ENCODE measurements at regions not wholly inside any gene's neighbourhood (a gene's known extent, or its start where the extent isn't known, plus 50 kb on each side); places are given as distances from the start of the nearest gene placed in this dataset.

DNA sequence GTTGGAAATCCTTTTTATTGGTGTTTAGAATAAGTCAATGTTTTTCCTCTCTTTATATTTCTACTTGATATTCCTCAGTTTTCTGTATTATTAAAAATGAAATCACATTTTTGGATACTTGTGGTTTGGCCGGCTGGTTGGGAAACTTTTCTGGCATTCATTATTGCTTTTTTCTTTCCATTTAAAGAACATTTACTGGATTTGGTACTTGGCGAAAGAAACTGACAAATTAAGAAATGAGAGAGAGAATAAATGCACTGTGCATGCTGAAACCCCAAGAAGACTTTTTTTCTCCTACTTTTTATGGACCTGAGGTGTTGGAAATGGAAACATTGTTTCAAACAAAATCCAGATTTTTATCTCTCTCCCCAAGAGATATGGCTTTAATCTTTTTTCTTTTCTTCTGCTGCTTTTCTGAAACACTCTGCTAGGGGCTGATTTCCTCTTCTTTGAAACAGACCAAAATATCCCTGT, 128.4 kb downstream of the SNX18 start:
- H3K4me3 ChIP-seq (ENCODE audit: low read length) = no peak overlapping the region
- no peak for TF ChIP-seq ZNF274 (IDR thresholded peaks at IDR 0.05; ENCODE audit: low read depth, low read length)

DNA sequence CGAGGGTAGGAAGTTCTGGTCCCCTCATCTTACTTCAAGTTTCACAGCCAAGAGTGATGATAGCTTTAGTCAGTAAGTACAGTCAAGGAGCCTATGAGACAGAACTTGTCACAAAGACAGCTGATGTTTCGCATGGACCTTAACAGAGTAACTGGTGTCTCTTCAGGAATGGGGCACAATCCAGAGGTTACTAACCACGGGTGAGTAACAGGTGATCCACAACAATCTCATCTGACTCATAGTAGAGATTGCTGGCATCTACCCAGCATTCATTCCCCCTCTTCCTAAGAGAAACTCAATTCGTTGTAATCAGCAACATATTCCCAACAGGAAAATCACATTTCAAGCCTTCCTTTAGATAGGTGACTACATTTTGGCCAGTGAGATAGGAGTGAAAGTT, 126.7 kb downstream of the SNX18 start:
- no peak overlapping the region for H3K4me3 ChIP-seq (ENCODE audit: low read length)
- TF ChIP-seq ZNF274 (IDR thresholded peaks at IDR 0.05; ENCODE audit: low read depth, low read length) = no peak

GRCh38 chr5:54643685-54644106, 126.1 kb downstream of the SNX18 start:
- H3K4me3 ChIP-seq (ENCODE audit: low read length) = no peak overlapping the region
- no peak for TF ChIP-seq ZNF274 (IDR thresholded peaks at IDR 0.05; ENCODE audit: low read depth, low read length)

DNA sequence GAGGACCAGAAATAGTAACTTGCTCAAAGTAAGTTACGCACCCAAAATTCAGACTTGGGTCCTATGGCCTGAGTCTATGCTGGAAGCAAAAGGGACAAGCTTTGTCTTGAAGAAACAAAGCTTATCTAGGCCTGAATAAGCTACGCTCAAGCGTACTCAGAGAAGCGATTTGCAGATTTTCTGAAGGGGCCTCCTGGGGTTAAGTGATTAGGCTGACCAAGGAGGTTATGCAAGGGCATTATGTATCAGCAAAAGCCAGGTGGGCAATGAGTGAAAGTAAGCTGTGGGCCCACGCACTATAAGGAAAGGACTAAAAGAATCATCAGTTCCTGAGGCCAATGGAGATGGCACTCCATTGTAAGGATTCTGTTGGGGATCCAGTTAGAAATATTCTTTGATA, 122.1 kb downstream of the SNX18 start:
- H3K4me3 ChIP-seq (ENCODE audit: low read length) = no peak overlapping the region
- TF ChIP-seq ZNF274 (IDR thresholded peaks at IDR 0.05; ENCODE audit: low read depth, low read length) = no peak

DNA sequence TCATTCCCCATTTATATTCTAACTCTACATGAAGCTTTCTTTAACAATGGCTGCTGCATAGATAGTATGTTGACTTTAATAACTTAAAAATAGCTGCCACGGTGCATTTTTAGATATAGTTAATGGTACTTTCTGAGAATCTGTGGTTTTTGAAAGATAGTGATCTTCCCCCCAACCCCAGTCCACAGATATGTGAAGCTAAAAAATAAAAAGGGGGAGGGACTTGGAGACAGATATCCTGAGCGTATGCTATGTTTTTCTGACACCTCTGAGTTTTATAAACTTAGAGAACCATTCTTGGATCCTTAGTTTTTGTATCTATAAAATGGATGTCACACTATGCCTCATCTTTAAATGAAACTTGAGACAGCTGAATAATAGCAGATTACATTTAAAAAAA, 120.5 kb downstream of the SNX18 start:
- TF ChIP-seq ZNF274 (IDR thresholded peaks at IDR 0.05; ENCODE audit: low read depth, low read length) = no peak
- no peak overlapping the region for H3K4me3 ChIP-seq (ENCODE audit: low read length)

DNA sequence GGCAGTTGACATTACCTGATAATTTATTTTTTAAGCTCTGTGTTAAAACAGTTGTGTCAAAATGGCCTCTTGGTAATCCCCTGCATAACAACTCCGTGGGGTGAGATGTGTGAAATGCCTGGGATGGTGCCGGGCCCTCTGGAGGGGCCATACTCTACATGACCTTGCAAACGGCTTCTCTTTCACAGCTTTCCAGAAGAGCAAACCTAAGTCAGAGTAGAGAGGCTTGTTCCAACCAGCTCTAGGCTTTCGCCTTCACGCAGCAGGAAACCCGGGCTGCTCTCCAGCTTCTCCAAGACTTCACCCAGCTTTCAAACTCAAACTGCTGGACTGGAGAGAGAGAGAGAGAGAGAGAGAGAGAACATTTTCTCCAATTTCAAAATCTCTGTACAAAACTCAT, 120.1 kb downstream of the SNX18 start:
- no peak overlapping the region for H3K4me3 ChIP-seq (ENCODE audit: low read length)
- no peak for TF ChIP-seq ZNF274 (IDR thresholded peaks at IDR 0.05; ENCODE audit: low read depth, low read length)

DNA sequence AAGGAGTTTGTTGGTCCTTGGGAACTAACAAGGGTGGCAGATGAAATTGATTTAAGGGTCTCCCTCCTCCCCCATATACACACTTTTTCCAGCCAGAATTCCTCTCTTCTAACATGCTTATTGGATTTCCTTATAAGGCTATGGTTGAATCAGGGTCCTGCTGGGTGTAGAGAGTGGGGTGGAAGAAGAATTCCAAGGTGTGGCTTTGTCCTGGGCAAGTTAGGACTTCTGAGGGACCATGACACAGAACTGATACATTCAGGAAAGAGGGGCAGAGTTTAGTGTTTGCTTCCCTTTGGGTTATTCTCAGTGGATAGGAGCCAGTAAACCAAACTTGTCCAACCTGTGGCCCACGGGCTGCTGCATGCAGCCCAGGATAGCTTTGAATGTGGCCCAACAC, 116.5 kb downstream of the SNX18 start:
- no peak overlapping the region for H3K4me3 ChIP-seq (ENCODE audit: low read length)
- TF ChIP-seq ZNF274 (IDR thresholded peaks at IDR 0.05; ENCODE audit: low read depth, low read length) = no peak

- no peak for TF ChIP-seq ZNF274 (IDR thresholded peaks at IDR 0.05; ENCODE audit: low read depth, low read length)
- no peak overlapping the region for H3K4me3 ChIP-seq (ENCODE audit: low read length)
These were observed 114.7 kb downstream of the SNX18 start for GRCh38 chr5:54632131-54632701.

DNA sequence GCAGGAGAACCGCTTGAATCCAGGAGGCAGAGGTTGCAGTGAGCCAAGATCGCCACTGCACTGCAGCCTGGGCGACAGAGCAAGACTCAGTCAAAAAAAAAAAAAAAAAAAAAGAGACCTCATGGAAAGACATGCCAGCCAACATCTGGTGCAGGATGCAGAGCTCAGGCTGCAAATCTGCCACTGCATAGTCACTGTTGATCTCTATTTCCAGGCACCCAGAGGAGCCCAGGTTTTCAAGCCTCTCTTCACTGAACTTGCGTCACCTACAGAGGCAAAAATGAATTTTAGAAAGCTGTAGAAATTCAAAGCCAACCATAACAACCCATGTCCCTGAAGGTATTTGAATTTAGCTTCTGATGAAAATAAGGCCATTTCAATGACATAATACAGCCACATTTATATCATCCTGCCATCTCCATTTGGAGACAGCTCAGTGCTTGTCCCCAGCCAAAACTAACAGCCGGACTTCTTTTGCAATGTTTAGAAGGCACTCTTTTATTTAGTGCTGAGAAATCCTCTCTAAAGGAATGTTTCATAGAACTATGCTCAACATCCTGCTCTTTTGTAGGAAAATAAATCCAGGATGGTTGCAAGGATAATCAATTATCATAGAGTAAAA, 113.3 kb downstream of the SNX18 start:
- no peak for TF ChIP-seq ZNF274 (IDR thresholded peaks at IDR 0.05; ENCODE audit: low read depth, low read length)
- H3K4me3 ChIP-seq (ENCODE audit: low read length) = no peak overlapping the region

- no peak overlapping the region for H3K4me3 ChIP-seq (ENCODE audit: low read length)
- no peak for TF ChIP-seq ZNF274 (IDR thresholded peaks at IDR 0.05; ENCODE audit: low read depth, low read length)
These were observed 111.6 kb downstream of the SNX18 start for GRCh38 chr5:54629115-54629514.

GRCh38 chr5:54628050-54628449, 110.5 kb downstream of the SNX18 start:
- no peak overlapping the region for H3K4me3 ChIP-seq (ENCODE audit: low read length)
- no peak for TF ChIP-seq ZNF274 (IDR thresholded peaks at IDR 0.05; ENCODE audit: low read depth, low read length)

DNA sequence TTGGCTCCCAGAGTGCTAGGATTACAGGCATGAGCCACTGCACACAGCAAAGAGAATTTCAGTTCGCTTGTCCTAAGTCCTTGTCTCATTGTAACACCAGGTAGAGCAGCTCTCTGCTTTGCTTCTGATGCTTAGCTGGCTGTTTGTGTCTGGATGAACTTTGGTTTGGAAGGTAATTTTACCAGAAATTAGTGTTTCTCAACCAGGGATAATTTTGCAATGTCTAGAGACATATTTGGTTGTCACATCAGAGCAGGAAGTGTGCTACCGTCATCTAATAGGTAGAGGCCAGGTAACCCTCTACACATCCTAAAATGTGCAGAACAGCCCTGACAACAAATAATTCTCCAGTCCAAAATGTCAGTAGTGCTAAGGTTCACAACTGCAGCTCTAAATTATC, 108.8 kb downstream of the SNX18 start:
- TF ChIP-seq ZNF274 (IDR thresholded peaks at IDR 0.05; ENCODE audit: low read depth, low read length) = no peak
- H3K4me3 ChIP-seq (ENCODE audit: low read length) = no peak overlapping the region

- no peak overlapping the region for H3K4me3 ChIP-seq (ENCODE audit: low read length)
- TF ChIP-seq ZNF274 (IDR thresholded peaks at IDR 0.05; ENCODE audit: low read depth, low read length) = no peak
These were observed 107.4 kb downstream of the SNX18 start for GRCh38 chr5:54624805-54625568.

DNA sequence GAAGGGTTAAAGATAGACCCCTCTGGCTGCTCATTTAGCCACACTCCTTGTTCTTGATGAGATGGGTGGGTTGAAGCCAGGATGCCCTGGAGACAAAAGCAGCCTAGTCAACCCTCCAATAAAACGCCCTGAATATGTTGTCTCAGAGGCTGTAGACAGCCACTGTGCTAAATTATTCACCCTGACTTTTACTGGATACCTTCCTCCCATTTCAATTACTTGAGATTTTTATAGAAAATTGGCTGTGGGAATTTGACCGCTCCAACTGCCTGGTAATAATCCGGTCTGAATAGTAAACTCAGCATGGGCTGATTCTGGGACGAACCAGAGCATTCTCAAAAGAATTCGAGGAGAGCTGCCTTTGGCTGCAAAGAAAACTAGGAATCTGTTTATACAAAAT, 104.2 kb downstream of the SNX18 start:
- H3K4me3 ChIP-seq (ENCODE audit: low read length) = no peak overlapping the region
- TF ChIP-seq ZNF274 (IDR thresholded peaks at IDR 0.05; ENCODE audit: low read depth, low read length) = no peak

- no peak overlapping the region for H3K4me3 ChIP-seq (ENCODE audit: low read length)
- no peak for TF ChIP-seq ZNF274 (IDR thresholded peaks at IDR 0.05; ENCODE audit: low read depth, low read length)
These were observed 103.5 kb downstream of the SNX18 start for GRCh38 chr5:54621048-54621447.

All from GM08714 (cell line).